Right lobe of liver (tissue), 4 donors: ENCODE measurements at regions not wholly inside any gene's neighbourhood (a gene's known extent, or its start where the extent isn't known, plus 50 kb on each side); places are given as distances from the start of the nearest gene placed in this dataset.

Source experiments
- POLR2A ChIP-seq: fragments of 450-650 bp; IDR thresholded peaks from one replicate; pipeline ENCODE4 v1.6.1; 2017; ENCODE audit warnings: antibody characterized with exemption, mild to moderate bottlenecking
- TF ChIP-seq, protein P1 (sequence below), 4 donors: fragments of 200-600 bp in 3 of 4; fragments of 450-650 bp in 1 of 4; IDR thresholded peaks; one replicate each; pipeline versions ENCODE4 v1.5.1 to v1.8.0; 2016 to 2022; ENCODE audit warnings: antibody characterized with exemption in 4 of 4, mild to moderate bottlenecking in 2 of 4
- donor health status: DM: no; HTN: no; CAD: no.
- donor health status: DM: no; HTN: no; CAD: no.
- donor health status: DM: no; HTN: yes; CAD: no.

DNA sequence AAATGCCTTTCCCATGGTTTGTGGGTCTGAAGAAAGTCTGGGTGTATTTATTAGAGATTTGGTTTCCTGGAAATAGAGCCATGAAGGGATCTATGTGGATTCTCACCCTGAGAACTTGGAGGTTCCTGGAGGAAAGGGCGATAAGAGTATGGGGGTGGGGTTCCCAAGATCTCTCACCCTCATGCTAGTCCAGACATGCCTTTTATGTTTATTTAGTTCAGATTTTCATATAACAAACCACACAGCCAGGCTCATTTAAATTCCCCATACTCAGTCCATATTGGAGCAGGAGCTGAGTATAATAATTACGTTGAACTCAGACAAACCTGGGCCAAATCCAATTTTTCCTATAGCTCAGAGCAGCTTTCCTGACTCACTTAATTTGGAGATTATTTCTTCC, 566.6 kb downstream of the GOLGA6L6 start:
- TF ChIP-seq POLR2A: no peak
- TF ChIP-seq, protein P1, sequence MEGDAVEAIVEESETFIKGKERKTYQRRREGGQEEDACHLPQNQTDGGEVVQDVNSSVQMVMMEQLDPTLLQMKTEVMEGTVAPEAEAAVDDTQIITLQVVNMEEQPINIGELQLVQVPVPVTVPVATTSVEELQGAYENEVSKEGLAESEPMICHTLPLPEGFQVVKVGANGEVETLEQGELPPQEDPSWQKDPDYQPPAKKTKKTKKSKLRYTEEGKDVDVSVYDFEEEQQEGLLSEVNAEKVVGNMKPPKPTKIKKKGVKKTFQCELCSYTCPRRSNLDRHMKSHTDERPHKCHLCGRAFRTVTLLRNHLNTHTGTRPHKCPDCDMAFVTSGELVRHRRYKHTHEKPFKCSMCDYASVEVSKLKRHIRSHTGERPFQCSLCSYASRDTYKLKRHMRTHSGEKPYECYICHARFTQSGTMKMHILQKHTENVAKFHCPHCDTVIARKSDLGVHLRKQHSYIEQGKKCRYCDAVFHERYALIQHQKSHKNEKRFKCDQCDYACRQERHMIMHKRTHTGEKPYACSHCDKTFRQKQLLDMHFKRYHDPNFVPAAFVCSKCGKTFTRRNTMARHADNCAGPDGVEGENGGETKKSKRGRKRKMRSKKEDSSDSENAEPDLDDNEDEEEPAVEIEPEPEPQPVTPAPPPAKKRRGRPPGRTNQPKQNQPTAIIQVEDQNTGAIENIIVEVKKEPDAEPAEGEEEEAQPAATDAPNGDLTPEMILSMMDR (IDR thresholded peaks at IDR 0.05): no peak
